KMS-11 (cell line): ENCODE measurements at regions not wholly inside any gene's neighbourhood (a gene's known extent, or its start where the extent isn't known, plus 50 kb on each side); places are given as distances from the start of the nearest gene placed in this dataset.
"Not testable (repeated sequence)": the region's sequence is repeated elsewhere in the genome, so short reads cannot be mapped to it uniquely, and the experiment has no call there.

Experiments used
- H2AFZ ChIP-seq: fragments of 200-600 bp; sonication (generic); 2 replicates; pipeline ENCODE4 v1.6.1; 2016; ENCODE audit warnings: antibody characterized with exemption, mixed run types, low read depth
- H3K27ac ChIP-seq: fragments of 200-600 bp; sonication (generic); 2 replicates; pipeline ENCODE4 v1.6.1; 2016; ENCODE audit warnings: mild to moderate bottlenecking, mixed run types
- H3K27me3 ChIP-seq: fragments of 200-600 bp; sonication (generic); 2 replicates; pipeline ENCODE4 v1.6.1; 2017; ENCODE audit warnings: mild to moderate bottlenecking, low read depth, mixed run types, moderate library complexity; ENCODE audit not compliant: insufficient read depth
- H3K36me3 ChIP-seq: fragments of 200-600 bp; sonication (generic); 2 replicates; pipeline ENCODE4 v1.6.1; 2017; ENCODE audit warnings: mild to moderate bottlenecking, mixed run types; ENCODE audit not compliant: insufficient read depth
- H3K4me1 ChIP-seq: fragments of 200-600 bp; sonication (generic); 2 replicates; pipeline ENCODE4 v1.6.1; 2016; ENCODE audit warnings: mild to moderate bottlenecking, low read depth, mixed run types; ENCODE audit not compliant: poor library complexity, severe bottlenecking
- H3K4me2 ChIP-seq: fragments of 200-600 bp; sonication (generic); 2 replicates; pipeline ENCODE4 v1.7.0; 2016; ENCODE audit warnings: mild to moderate bottlenecking, mixed run types
- H3K4me3 ChIP-seq: fragments of 200-600 bp; sonication (generic); IDR thresholded peaks from 2 replicates; pipeline ENCODE4 v1.6.1; 2017; ENCODE audit warnings: low read depth, low read length, mixed read lengths; ENCODE audit not compliant: insufficient read depth
- H3K79me2 ChIP-seq: fragments of 200-600 bp; sonication (generic); 2 replicates; pipeline ENCODE4 v1.6.1; 2016; ENCODE audit warnings: low read depth, mixed run types; ENCODE audit not compliant: insufficient read depth
- H3K9ac ChIP-seq: fragments of 200-600 bp; sonication (generic); 2 replicates; pipeline ENCODE4 v1.6.1; 2016; ENCODE audit warnings: mild to moderate bottlenecking, mixed run types
- H4K20me1 ChIP-seq: fragments of 200-600 bp; sonication (generic); 2 replicates; pipeline ENCODE4 v1.6.1; 2016; ENCODE audit warnings: mild to moderate bottlenecking, mixed run types; ENCODE audit not compliant: insufficient read depth
- TF ChIP-seq, protein P1 (sequence below): fragments of 200-600 bp; sonication (generic); conservative IDR thresholded peaks from 2 replicates; pipeline ENCODE4 v1.6.1; 2017; ENCODE audit warnings: low read depth, mild to moderate bottlenecking, antibody characterized with exemption, low read length, moderate library complexity, mixed read lengths

DNA sequence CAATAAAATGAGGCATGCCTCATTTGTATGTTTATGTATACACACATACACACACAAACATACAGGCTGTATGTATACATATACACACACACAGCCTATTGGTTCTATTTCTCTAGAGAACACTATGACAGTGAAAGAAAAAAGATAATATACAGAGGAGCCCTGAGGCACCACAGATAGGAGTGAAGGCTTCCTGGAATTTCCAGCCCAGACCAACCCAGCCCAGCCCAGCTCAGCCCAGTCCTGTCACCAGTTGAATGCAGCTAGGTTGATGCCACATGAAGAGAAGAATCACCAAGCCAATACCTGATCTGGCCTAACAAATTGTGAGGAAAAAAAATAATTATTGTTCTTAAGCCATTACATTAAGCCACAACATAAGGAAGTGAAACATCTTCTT lies 126.9 kb upstream of the PDE4D start:
- Histone ChIP-seq H3K4me1 (peaks cover 15% of the 10 kb centered on the region), H3K36me3 (no peaks in the 10 kb centered on the region)
- TF ChIP-seq, protein P1, sequence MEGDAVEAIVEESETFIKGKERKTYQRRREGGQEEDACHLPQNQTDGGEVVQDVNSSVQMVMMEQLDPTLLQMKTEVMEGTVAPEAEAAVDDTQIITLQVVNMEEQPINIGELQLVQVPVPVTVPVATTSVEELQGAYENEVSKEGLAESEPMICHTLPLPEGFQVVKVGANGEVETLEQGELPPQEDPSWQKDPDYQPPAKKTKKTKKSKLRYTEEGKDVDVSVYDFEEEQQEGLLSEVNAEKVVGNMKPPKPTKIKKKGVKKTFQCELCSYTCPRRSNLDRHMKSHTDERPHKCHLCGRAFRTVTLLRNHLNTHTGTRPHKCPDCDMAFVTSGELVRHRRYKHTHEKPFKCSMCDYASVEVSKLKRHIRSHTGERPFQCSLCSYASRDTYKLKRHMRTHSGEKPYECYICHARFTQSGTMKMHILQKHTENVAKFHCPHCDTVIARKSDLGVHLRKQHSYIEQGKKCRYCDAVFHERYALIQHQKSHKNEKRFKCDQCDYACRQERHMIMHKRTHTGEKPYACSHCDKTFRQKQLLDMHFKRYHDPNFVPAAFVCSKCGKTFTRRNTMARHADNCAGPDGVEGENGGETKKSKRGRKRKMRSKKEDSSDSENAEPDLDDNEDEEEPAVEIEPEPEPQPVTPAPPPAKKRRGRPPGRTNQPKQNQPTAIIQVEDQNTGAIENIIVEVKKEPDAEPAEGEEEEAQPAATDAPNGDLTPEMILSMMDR, result no peak

DNA sequence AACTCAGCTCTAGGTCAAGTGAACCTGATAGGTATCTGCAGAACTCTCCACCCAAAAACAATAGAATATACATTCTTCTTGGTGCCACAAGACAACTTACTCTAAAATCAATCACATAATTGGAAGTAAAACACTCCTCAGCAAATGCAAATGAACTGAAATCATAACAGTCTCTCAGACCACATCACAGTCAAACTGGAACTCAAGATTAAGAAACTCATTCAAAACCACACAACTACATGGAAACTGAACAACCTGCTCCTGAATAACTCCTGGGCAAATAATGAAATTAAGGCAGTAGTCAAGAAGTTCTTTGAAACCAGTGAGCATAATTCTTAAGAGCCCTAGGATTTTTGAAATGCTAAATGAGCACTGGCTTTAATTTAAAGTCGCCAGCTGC lies 125.4 kb upstream of the PDE4D start:
- not testable (repeated sequence) for H3K27me3 ChIP-seq, H4K20me1 ChIP-seq, H3K4me3 ChIP-seq, H2AFZ ChIP-seq, H3K27ac ChIP-seq, H3K36me3 ChIP-seq, H3K79me2 ChIP-seq, H3K9ac ChIP-seq, H3K4me1 ChIP-seq, H3K4me2 ChIP-seq

More for the DNA sequence above, 126.9 kb upstream of the PDE4D start:
- Histone ChIP-seq H4K20me1 (no peaks in the 10 kb centered on the region), H2AFZ (no peak overlapping the region), H3K9ac (no peak overlapping the region), H3K79me2 (no peaks in the 10 kb centered on the region), H3K4me3 (no peak overlapping the region), H3K27me3 (no peaks in the 10 kb centered on the region), H3K4me2 (no peak overlapping the region), H3K27ac (no peak overlapping the region)

DNA sequence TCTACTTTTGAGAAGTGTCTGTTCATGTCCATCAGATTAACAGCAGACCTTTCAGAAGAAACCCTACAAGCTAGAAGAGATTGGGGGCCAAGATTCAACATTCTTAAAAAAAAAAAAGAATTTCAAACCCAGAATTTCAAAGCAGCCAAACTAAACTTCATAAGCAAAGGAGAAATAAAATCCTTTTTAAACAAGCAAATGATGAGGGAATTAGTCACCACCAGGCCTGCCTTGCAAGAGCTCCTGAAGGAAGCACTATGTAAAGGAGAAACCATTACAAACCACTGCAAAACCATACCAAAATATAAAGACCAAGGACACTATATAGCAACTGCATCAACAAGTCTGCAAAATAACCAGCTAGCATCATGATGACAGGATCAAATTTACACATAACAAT lies 124.6 kb upstream of the PDE4D start:
- Histone ChIP-seq H3K4me2 (no peak overlapping the region), H2AFZ (no peak overlapping the region), H3K27ac (no peak overlapping the region), H3K9ac (no peak overlapping the region), H3K27me3 (no peaks in the 10 kb centered on the region), H3K4me1 (peaks cover 3% of the 10 kb centered on the region), H3K36me3 (no peaks in the 10 kb centered on the region), H3K79me2 (no peaks in the 10 kb centered on the region), H3K4me3 (no peak overlapping the region), H4K20me1 (no peaks in the 10 kb centered on the region)
- TF ChIP-seq, protein P1, result no peak

DNA sequence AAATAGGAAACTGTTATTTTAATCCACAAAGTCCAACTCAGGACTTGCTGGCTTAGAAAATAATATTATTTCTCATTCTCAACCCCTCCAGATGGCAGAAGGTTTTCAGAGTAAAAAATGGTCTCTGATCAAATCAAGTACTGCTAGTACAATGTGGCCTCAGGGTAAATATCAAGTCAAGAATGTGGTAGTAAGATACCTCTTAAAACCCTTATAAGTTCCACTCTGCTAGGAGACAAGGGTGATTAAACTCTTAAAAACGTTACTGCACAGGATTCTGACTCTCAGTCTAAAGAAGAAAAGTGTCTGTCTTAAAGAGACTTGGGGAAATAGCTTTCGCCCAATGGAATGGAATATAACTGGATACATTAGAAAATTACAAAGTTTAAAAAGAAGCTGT lies 120.8 kb upstream of the PDE4D start:
- Histone ChIP-seq H3K9ac (no peak overlapping the region), H3K27ac (no peak overlapping the region), H3K79me2 (no peaks in the 10 kb centered on the region), H2AFZ (no peak overlapping the region), H3K4me2 (no peak overlapping the region), H3K27me3 (no peaks in the 10 kb centered on the region), H3K4me3 (no peak overlapping the region), H4K20me1 (no peaks in the 10 kb centered on the region), H3K36me3 (no peaks in the 10 kb centered on the region), H3K4me1 (peaks cover 3% of the 10 kb centered on the region)
- TF ChIP-seq, protein P1, result no peak

DNA sequence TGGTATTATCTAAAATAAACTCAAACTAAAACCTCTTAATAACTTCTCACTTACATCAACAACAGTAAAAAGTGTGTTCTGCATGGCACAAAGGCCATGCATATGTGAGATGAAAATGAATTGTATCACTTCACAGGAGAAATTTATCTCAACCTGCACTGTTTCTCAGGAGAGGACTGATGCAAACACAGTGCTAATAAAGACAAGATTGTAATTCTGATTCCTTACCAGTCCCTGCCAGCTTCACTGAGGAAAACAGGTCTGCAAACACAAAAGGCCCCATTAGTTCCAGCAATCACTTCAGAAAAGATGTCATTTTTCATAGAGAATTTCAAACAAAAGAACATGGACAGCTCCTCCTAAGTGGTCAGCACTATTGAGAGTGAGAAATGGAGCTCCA lies 117.3 kb upstream of the PDE4D start:
- H3K9ac ChIP-seq, result no peak overlapping the region
- no peaks in the 10 kb centered on the region for H4K20me1 ChIP-seq
- no peak overlapping the region for H2AFZ ChIP-seq
- TF ChIP-seq, protein P1, result no peak
- H3K4me1 ChIP-seq, result no peaks in the 10 kb centered on the region
- H3K36me3 ChIP-seq, result no peaks in the 10 kb centered on the region
- no peak overlapping the region for H3K27ac ChIP-seq
- no peak overlapping the region for H3K4me3 ChIP-seq
- H3K4me2 ChIP-seq, result no peak overlapping the region
- no peaks in the 10 kb centered on the region for H3K27me3 ChIP-seq
- no peaks in the 10 kb centered on the region for H3K79me2 ChIP-seq
